HG03045 (cell line): ENCODE measurements at regions not wholly inside any gene's neighbourhood (a gene's known extent, or its start where the extent isn't known, plus 50 kb on each side); places are given as distances from the start of the nearest gene placed in this dataset.
"Not testable (repeated sequence)": the region's sequence is repeated elsewhere in the genome, so short reads cannot be mapped to it uniquely, and the experiment has no call there.

Source experiments
- ATAC-seq: cut with Tn5 transposase; IDR thresholded peaks from one replicate; pipeline ENCODE4 v1.9.1; 2021; ENCODE audit warnings: mild to moderate bottlenecking, moderate library complexity; ENCODE audit not compliant: unreplicated experiment

DNA sequence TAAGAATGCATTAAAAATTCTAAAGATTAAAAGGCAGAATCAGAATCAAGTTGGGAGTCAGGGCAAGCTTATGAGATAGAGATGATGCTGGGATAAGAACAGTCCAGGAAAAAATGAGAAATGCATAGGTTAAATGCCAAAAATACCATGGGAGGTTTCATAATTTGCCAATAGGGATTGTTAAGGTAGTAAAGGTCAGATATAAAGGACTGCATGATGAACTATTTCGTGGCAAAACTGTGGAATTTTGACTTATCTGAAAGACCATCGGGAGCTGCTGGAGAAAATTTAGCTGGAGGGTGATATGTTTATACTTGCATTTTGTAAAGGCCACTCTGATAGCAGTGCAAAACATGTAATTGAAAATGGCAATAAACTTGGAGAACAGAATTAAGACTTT is 1872.8 kb upstream of the ACO1 start:
- ATAC-seq = no peak

DNA sequence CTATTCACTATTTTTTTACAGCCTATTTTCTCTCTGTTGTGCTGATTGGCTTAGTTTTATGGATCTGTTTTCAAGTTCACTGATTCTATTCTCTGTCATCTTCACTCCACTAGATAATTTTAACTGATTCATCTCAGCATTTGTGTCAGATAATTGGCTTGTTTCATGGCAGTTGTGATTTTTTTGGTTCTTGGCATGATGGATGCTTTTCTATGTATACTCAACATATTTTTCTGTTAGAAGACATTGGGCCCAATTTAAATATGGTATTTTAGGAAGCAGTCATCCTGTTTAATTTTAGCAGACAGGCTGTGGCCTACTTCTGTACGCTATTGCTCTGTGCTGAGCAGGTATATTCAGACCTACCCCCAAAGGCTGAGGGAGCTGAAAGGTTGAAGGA is 1865.3 kb upstream of the ACO1 start:
- no peak for ATAC-seq

DNA sequence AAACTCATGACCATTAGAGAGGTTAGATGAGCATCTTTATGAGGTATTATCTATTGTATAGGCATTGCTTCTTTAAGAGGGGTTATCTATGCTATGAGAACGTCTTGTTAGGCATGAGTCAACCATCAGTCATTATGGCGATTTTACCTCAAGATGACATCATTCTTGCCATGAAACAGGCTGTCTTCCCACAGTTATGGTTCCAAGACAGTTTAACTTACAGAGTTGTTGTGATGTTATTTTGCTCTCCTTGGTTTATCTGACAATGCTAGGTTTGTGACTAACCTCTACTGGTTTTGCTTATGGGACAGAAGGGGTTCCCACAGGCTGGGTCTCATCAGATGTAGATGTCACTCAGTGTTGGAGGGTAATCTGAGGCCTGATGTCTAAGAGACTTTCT is 1864.7 kb upstream of the ACO1 start:
- ATAC-seq = no peak

DNA sequence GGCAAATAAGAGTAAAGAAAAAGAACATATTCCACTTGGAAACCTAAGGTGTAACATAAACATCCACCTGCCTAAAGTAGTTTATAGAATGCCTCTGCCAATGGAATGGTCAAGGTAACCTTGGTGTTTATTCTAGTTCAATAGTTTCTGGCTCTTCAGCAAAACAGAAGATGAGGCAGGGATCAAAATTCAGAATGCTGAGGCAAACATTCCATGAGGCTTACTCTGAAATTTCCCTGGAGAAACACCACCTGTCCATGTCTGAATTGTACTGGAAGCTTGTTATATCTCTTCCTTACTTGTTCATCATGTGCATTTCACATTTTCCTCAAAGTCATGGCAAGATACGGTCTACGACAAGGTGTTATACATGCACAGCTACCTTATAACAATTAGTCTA is 1862.4 kb upstream of the ACO1 start:
- ATAC-seq = no peak

DNA sequence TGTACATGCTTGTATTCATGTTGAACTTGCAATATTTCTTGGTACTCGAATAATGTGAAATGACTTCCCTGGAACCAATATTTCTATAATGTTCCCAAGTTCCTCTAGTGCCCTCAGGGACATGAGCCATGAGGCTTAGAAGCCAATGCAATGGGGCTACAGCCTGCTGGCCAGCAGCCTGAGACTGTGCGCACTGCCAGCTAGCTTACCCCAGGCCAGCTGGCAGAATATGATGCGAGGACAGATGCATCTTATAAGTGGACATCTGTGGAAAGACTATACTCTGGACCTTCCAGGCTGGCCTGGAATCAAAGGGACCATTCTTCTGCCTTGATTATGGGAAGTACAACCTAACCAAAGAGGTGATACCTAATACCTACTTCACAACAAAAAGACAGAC is 1862.0 kb upstream of the ACO1 start:
- no peak for ATAC-seq

DNA sequence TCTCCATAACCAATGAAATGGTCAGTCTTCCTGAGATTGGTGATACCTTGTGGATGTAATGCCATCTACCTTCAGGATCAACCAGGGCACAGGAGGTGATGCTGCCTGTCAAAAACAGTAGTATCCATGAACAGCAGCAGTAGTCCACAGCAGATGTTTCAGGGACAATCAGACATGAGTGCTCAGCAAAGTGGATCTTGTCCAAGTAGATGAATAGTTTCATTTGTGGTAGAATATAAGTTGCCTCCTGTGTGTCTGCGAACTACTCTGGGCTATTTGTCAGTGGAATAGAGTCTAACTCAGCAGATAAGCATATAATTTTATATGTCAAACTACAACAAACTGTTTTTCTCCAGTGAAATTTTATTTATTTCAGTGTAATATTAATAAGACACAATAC is 1860.1 kb upstream of the ACO1 start:
- no peak for ATAC-seq

DNA sequence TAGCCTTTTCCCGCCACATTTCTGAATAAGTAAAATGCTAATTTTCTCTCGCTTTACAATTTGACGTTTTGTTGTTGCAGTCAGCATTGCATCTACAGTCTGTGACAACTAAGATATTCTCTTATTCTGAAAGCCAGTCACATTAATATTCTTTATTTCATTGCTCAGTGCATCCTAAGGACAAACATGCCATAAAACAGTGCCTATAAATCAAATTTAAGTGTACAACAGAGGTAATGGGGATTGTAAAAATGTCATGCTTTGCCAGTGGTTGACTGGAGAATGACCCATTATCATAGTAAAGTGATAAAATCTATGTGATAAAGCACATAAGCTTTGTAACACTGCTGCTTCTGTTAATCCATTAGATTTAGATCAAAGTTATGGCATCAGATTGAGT is 1850.0 kb upstream of the ACO1 start:
- ATAC-seq = no peak

DNA sequence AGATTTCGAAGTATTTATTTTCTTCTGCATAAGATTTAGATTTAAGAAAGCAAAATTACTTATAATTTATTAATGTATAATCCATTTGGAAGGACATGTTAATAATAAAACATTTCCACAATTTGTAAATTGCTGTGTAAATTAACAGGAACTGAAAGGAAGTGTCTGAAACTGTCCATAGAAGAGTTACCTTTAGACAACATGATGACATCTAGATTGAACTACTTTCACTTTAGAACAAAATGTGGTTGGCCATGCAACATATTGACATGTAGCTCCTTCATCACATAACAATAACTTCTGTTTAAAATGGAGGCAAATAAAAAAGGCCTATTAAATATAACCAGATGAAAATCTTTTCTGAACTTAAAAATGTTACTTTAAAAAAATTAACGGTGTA is 1849.5 kb upstream of the ACO1 start:
- no peak for ATAC-seq

DNA sequence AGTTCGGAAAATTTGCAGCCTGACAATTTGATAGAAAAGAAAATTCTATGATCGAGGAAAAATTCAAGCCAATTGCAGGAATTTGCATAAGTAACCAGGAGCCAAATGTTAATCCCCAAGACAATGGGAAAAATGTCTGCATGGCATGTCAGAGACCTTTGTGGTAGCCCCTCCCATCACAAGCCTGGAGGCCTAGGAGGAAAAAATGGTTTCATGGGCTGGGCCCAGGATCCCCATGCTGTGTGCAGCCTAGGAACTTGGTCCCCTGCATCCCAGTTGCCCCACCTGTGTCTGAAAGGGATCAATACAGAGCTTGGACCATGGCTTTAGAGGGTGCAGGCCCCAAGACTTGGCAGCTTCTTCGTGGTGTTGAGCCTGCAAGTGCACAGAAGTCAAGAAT is 1847.9 kb upstream of the ACO1 start:
- no peak for ATAC-seq

DNA sequence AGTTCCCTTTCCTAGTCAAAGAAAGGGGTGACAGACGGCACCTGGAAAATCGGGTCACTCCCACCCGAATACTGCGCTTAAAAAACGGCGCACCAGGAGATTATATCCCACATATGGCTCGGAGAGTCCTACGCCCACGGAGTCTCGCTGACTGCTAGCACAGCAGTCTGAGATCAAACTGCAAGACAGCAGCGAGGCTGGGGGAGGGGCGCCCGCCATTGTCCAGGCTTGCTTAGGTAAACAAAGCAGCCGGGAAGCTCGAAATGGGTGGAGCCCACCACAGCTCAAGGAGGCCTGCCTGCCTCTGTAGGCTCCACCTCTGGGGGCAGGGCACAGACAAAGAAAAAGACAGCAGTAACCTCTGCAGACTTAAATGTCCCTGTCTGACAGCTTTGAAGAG is 1844.7 kb upstream of the ACO1 start:
- not testable (repeated sequence) for ATAC-seq

DNA sequence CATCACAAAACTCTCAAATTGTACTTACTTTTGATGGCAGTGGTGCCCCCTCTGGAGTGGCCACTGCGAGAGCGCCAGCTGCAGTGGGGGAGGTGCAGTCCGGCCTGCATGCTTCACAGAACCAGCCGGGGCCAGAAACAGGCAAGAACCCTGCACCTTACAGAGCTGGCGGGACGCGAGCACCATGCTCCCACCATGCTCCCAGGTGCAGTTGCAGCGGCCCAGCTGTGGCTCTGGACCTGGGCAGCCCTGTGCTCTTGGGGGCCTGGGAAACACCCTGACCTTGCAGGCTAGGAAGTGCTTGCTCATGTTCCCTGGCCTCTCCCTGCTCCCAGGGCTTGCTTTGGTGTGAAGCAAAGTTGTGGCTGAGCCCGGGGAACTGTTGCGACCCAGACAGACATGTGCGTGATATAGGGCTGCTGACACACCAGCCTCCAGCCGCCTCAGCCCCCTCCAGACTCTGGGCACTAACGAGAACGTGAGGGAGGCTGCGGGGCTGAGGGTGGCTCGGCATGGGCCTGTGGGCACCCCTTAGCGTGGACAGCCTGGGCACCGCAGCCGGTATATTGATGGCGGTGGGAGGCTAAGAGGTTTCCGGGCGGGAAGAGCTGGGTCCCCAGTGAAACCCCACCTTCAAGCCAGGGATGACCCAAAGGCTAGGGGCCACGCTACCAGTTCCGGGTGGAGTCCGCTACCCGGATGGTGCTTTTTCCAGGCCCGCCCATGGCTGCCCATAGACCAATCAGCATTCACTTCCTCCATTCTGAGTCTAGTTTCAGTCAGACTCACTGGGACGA is 1809.9 kb upstream of the ACO1 start:
- ATAC-seq = no peak

DNA sequence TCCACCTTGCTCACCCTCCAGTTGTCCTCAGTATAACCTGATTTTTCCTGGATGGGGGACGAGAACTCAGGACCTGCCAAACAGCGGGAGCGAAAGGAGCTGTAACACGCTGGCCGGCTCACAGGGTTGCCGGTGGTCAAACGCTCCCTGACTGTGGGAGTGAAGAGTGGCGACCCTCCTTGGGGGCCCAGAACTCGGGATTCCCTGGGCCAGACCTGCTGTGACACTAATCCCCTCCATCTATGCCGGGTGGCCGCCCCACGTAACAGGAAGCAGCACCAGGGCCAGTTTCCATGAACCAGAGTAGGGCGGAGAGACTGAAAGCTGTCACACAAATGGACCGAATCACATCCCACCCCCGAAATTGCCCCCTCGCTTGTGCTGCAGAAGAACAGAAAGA is 1809.2 kb upstream of the ACO1 start:
- no peak for ATAC-seq

DNA sequence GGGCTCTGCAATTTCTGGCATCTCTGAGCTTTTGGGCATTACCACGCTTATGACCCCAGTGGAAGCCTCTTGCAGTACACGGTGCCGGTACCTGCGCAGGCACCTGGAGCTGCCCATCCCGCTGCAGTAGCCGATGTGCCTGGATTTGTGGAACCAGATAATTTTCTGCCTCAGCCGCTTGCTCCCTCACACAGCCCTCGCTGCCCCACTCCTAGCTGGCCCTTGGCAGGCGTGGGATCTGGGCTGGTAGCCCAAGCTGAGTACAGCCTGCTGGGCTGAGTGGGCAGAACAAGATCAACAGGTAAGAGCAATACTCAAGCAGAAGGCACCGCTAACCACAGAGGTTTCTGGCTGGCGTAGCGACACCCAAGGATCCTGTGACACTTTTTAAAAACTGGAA is 1808.8 kb upstream of the ACO1 start:
- no peak for ATAC-seq

DNA sequence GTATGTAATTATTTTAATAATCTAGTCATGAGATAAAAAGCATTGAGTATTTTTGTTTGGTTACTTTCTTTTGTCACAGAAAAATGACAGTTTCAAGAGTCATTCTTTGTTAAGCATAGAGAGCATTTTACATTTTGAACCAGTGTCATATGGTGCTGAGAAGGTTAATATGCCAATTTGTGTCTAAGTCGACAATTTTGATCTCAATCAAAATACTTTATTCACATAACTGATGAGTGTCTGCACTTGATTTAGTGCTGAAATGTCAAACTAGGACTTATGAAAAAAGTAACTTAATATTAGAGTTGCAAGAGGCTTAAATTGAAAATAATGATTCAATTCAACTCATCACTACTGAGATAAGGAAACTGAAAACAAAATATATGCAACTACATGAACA is 1804.6 kb upstream of the ACO1 start:
- ATAC-seq = no peak

DNA sequence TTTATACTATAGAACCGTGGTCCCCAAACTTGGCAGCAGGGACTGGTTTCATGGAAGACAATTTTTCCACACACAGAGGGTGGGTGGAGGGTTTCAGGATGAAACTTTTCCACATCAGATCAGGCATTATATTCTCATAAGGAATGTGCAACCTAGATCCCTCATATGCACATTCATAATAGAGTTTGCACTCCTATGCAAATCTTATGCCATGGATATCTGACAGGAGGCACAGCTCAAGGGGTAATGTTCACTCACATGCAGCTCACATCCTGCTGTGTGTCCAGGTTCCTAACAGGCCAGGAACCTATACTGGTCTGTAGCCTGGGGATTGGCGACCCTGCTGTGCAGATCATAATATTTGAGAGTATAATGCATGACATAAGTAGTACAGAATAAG is 1802.2 kb upstream of the ACO1 start:
- ATAC-seq = no peak

DNA sequence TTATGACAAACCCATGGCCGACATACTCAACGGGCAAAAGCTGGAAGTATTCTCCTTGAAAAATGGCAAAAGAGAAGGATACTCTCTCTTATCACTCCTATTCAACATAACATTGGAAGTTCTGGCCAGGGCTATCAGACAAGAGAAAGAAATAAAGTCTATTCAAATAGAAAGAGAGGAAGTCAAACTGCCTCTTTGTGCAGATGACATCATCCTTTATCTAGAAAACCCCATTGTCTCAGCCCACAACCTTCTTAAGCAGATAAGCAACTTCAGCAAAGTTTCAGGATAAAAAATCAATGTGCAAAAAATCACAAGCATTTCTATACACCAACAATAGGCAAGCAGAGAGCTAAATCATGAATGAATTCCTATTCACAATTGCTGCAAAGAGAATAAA is 1799.9 kb upstream of the ACO1 start:
- ATAC-seq = no peak

DNA sequence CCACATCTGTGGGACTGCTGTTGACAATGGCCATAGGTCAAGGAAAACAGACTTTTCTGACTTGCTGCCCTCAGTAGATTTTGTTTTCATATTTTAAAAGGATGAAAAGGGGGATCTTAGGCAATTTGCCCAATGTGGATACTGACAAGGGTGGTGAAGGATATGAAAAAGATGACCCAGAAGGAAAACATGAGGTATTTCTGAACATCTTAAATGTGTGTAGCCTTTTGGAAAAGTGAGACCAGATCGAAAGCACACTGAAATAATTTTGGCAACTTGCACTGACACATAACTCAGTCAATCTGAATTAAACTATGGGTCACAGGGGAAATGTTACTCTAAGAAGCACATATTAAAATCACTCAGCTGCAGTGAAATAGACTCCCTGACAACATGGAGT is 1793.0 kb upstream of the ACO1 start:
- ATAC-seq = no peak

DNA sequence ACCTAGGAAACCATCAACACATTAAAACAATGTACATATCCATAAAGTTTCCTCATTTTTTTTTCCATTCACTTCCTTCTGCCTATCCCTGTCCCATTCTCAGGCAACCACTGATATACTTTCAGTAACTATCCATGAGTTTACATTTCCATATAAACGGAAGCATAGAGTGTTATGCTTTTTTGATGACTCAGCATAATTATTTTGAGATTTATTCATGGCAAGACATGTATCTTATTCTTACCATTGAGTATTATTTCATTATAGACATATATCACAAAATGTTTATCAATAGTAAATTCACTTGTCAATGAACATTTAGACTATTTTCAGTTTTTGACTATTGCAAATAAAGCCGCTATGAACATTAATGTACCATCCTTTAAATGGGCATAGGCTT is 1786.8 kb upstream of the ACO1 start:
- no peak for ATAC-seq

DNA sequence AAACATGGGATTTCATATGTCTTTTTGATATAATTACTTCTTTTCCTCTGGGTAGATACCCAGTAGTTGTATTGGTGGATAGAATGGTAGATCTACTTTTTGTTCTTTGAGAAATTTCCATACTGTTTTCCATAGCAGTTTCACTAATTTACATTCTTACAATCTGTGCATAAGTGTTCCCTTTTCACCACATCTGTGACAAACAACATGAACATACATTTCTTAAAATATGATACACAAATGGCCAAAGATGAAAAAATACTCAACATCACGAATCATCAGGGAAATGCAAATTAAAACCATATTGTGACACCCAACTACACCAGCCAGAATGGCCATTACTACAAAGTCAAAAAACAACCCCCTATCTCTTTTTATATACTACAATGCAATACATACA is 1778.5 kb upstream of the ACO1 start:
- ATAC-seq = no peak

DNA sequence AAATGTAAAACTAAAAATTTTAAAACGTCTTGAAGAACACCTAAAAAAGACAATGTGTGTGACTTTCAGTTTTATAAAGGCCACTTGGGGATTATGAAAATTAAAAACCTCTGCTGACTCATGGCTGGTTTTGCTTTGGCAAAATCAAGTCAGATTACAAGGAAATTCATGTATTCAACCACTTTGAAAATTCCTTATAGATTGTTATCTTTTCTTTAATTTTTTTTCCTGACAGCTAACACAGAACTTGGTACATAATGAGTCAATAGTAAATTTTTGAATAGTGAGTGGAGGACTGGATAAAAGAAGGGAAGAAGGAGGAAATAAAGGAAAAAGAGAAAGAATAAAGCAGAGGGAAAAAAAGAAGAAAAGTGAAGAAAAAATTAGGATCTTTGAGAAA is 1774.7 kb upstream of the ACO1 start:
- no peak for ATAC-seq

DNA sequence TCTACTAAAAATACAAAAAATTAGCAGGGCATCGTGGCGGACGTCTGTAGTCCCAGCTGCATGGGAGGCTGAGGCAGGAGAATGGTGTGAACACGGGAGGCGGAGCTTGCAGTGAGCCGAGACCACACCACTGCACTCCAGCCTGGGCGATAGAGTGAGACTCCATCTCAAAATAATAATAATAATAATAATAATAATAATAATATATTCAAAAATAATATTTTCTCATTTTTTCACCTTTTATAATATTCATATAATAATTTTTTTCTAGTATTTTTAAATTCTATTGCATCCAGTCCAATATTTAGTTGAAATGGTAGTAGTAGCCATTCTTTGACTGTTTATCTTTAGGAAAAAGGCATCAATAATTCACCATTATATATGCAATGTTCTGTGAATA is 1767.7 kb upstream of the ACO1 start:
- ATAC-seq = not testable (repeated sequence)

DNA sequence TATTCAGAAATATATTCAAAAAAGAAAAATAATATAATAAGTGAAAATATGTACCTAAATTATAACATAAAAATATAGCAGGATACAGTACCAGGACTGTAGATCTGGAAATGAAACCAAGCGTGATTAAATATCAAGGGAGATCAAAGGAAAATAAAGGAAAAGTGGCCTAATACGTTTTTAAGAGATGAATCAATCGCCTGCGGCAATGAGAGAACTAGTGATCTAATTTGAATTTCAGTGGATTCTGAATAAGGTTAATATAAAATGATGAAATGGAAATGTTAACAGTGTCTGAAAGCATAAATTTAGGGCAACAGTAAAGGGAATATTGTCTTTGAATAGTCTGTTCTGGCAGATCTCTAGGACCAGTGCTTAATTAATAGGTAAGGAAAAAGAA is 1761.9 kb upstream of the ACO1 start:
- no peak for ATAC-seq

DNA sequence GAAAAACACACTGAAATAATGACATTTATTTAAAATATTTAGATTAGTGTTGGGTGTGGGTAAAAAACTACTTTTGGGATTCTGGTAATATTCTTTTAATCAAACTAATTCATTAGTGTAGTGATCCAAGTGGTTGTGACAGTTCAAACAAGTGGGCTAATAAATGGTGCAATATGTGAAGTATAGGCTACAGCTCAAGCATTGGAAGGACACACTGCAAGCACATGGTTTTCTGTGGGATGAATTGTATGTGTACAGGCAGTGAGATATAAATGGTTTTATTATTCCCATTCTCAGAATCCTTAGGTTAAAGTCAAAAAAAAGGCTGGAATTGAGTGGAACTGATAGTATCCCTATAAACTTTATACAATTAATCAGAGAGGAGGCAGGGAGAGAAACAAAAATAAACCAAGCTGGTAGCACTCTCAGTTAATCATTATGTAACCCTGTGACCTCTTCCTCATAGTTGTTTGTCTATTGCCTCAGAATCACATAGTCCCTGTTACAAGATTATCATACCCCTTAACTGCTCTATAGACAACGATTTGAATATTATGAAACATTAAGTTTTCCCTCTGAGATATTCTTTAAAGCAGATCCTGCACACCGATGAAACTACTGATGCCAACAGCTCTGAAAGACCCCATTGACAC is 1755.4 kb upstream of the ACO1 start:
- no peak for ATAC-seq
